ENCODE measurements at regions not wholly inside any gene's neighbourhood (a gene's known extent, or its start where the extent isn't known, plus 50 kb on each side); places are given as distances from the start of the nearest gene placed in this dataset.

GRCh38 chr11:30684772-30685171, 98.6 kb upstream of the MPPED2 start:
- Mint-ChIP-seq H3K4me3 (no peak overlapping the region), H3K36me3 (ENCODE audit: low read depth) (0 out of 2 replicates have a peak, but pooled peaks cover 5% of the 10 kb centered on the region), H3K27me3 (ENCODE audit: insufficient read depth) (no peaks in the 10 kb centered on the region)

GRCh38 chr11:30683176-30683575, 97.0 kb upstream of the MPPED2 start:
- Mint-ChIP-seq H3K4me1 (ENCODE audit: low read depth) (no peaks in the 10 kb centered on the region), H3K27ac (no peak overlapping the region), H3K36me3 (ENCODE audit: low read depth) (0 out of 2 replicates have a peak, but pooled peaks cover 5% of the 10 kb centered on the region), H3K9me3 (peaks cover 48% of the 10 kb centered on the region), H3K27me3 (ENCODE audit: insufficient read depth) (no peaks in the 10 kb centered on the region), H3K4me3 (no peak overlapping the region)
- DNase-seq, result no peak
- TF ChIP-seq CTCF (IDR thresholded peaks at IDR 0.05), result no peak

More at GRCh38 chr11:30684772-30685171, 98.6 kb upstream of the MPPED2 start:
- peaks cover 57% of the 10 kb centered on the region for H3K9me3 Mint-ChIP-seq
- TF ChIP-seq CTCF (IDR thresholded peaks at IDR 0.05), result no peak
- H3K27ac Mint-ChIP-seq, result no peak overlapping the region
- no peaks in the 10 kb centered on the region for H3K4me1 Mint-ChIP-seq (ENCODE audit: low read depth)
- no peak for DNase-seq

GRCh38 chr11:30666817-30667216, 80.7 kb upstream of the MPPED2 start:
- H3K36me3 Mint-ChIP-seq (ENCODE audit: low read depth), result no peaks in the 10 kb centered on the region; the same call in 1 of the 2 replicates
- peaks cover 22% of the 10 kb centered on the region for H3K9me3 Mint-ChIP-seq
- no peak for TF ChIP-seq CTCF (IDR thresholded peaks at IDR 0.05)
- no peaks in the 10 kb centered on the region for H3K4me1 Mint-ChIP-seq (ENCODE audit: low read depth)
- H3K27ac Mint-ChIP-seq, result no peak overlapping the region
- H3K4me3 Mint-ChIP-seq, result no peak overlapping the region
- no peak for DNase-seq
- H3K27me3 Mint-ChIP-seq (ENCODE audit: insufficient read depth), result no peaks in the 10 kb centered on the region; the same call in 1 of the 2 replicates

- no peaks in the 10 kb centered on the region for H3K4me1 Mint-ChIP-seq (ENCODE audit: low read depth)
These were observed 78.9 kb upstream of the MPPED2 start for GRCh38 chr11:30665067-30665466.

GRCh38 chr11:30653606-30654005, 67.5 kb upstream of the MPPED2 start:
- Mint-ChIP-seq H3K27ac (no peak overlapping the region), H3K27me3 (ENCODE audit: insufficient read depth) (peaks cover 1% of the 10 kb centered on the region; the same call in 1 of the 2 replicates), H3K36me3 (ENCODE audit: low read depth) (no peaks in the 10 kb centered on the region), H3K4me3 (no peak overlapping the region), H3K4me1 (ENCODE audit: low read depth) (no peaks in the 10 kb centered on the region), H3K9me3 (peaks cover 54% of the 10 kb centered on the region)
- DNase-seq, result no peak
- no peak for TF ChIP-seq CTCF (IDR thresholded peaks at IDR 0.05)

More at GRCh38 chr11:30665067-30665466, 78.9 kb upstream of the MPPED2 start:
- Mint-ChIP-seq H3K27me3 (ENCODE audit: insufficient read depth) (no peaks in the 10 kb centered on the region; the same call in 1 of the 2 replicates), H3K27ac (no peak overlapping the region), H3K4me3 (no peak overlapping the region), H3K9me3 (peaks cover 23% of the 10 kb centered on the region), H3K36me3 (ENCODE audit: low read depth) (peaks cover 4% of the 10 kb centered on the region; the same call in 1 of the 2 replicates)
- no peak for TF ChIP-seq CTCF (IDR thresholded peaks at IDR 0.05)
- no peak for DNase-seq

- Mint-ChIP-seq H3K9me3 (peaks cover 47% of the 10 kb centered on the region), H3K27me3 (ENCODE audit: insufficient read depth) (peaks cover 1% of the 10 kb centered on the region; the same call in 1 of the 2 replicates), H3K4me3 (no peak overlapping the region), H3K4me1 (ENCODE audit: low read depth) (no peaks in the 10 kb centered on the region), H3K36me3 (ENCODE audit: low read depth) (no peaks in the 10 kb centered on the region), H3K27ac (no peak overlapping the region)
- no peak for DNase-seq
- no peak for TF ChIP-seq CTCF (IDR thresholded peaks at IDR 0.05)
These were observed 66.6 kb upstream of the MPPED2 start for GRCh38 chr11:30652801-30653200.
